BJ (cell line): ENCODE measurements at regions not wholly inside any gene's neighbourhood (a gene's known extent, or its start where the extent isn't known, plus 50 kb on each side); places are given as distances from the start of the nearest gene placed in this dataset.

Source experiments
- CTCF ChIA-PET: fragments of 350-600 bp; formaldehyde crosslinking; extraction: SDS; loops from one replicate; lab custom pipeline; 2021; ENCODE audit warnings: antibody characterized with exemption, inconsistent platforms; lab: Yijun Ruan, JAX
- POLR2A ChIA-PET: fragments of 300-600 bp; sonication (Branson Sonifier 250); formaldehyde crosslinking; extraction: SDS; loops from one replicate; lab custom pipeline; 2021; ENCODE audit warnings: antibody characterized with exemption; lab: Charles Lee
- DNase-seq: peaks from one replicate; pipeline ENCODE4 v3.0.0-alpha.2; 2011; ENCODE audit warnings: low read depth
- H3K27me3 ChIP-seq: 2 replicates; pipeline ENCODE4 v1.6.0; 2011; ENCODE audit warnings: low read length; ENCODE audit not compliant: control insufficient read depth, insufficient read depth
- H3K36me3 ChIP-seq: 2 replicates; pipeline ENCODE4 v1.5.1; 2011; ENCODE audit warnings: low read length; ENCODE audit not compliant: control insufficient read depth, insufficient read depth
- H3K4me3 ChIP-seq: 2 replicates; pipeline ENCODE4 v1.5.1; 2011; ENCODE audit warnings: low read depth, mild to moderate bottlenecking, control low read depth, low read length
- TF ChIP-seq, protein P1 (sequence below): IDR thresholded peaks from 2 replicates; pipeline ENCODE4 v1.5.1; 2011; ENCODE audit warnings: low read depth, mild to moderate bottlenecking, control low read depth, inconsistent platforms, low read length, moderate library complexity; ENCODE audit not compliant: insufficient read depth

DNA sequence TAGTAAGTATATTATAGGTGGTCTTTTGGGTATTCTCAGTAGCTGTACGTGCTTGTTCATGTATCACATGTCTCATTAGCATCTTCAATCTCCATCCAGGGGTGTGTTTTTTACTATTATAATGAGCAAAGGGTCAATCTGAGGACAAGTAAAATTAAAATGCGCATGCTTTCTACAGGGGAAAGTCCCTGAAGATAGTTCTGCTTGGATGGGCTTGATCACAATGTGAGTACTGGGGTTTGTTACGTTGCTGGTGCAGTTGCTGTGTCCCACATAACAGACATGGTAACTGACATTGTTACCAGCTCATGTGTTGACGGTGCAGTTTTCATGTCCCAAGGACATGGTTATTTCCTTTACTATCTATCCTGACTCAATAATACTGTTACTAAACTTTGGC, 65.9 kb downstream of the UCHL1 start:
- TF ChIP-seq, protein P1, sequence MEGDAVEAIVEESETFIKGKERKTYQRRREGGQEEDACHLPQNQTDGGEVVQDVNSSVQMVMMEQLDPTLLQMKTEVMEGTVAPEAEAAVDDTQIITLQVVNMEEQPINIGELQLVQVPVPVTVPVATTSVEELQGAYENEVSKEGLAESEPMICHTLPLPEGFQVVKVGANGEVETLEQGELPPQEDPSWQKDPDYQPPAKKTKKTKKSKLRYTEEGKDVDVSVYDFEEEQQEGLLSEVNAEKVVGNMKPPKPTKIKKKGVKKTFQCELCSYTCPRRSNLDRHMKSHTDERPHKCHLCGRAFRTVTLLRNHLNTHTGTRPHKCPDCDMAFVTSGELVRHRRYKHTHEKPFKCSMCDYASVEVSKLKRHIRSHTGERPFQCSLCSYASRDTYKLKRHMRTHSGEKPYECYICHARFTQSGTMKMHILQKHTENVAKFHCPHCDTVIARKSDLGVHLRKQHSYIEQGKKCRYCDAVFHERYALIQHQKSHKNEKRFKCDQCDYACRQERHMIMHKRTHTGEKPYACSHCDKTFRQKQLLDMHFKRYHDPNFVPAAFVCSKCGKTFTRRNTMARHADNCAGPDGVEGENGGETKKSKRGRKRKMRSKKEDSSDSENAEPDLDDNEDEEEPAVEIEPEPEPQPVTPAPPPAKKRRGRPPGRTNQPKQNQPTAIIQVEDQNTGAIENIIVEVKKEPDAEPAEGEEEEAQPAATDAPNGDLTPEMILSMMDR, result no peak
- Histone ChIP-seq H3K36me3 (no peaks in the 10 kb centered on the region), H3K27me3 (no peaks in the 10 kb centered on the region), H3K4me3 (no peak overlapping the region)
- ChIA-PET CTCF (no interaction called here), POLR2A (interaction anchor here (0.6 kb wide), 1 partner anchor 30 kb away, joined by 17 read pairs; no protein-coding TSS in a partner anchor)
- no peak for DNase-seq

DNA sequence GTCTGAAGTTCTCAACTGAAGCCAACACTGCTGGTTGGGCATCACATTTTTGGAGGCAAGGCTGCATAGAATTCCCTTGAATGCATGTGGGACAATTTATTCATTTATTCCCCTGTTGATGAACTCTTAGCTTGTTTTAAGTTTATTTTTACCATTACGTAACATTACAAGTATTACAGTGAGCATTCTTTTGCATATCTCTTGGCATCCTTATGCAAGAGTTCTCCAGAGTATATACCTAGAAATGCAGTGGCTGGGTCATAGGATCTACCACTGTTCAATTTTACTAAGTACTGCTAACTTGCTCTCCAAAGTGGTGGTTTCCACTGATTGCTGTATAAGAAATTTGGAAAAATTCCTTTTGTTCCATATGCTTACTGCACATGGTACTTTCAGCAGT, 66.5 kb downstream of the UCHL1 start:
- Histone ChIP-seq H3K4me3 (no peak overlapping the region), H3K36me3 (no peaks in the 10 kb centered on the region), H3K27me3 (no peaks in the 10 kb centered on the region)
- TF ChIP-seq, protein P1, result no peak
- ChIA-PET POLR2A (interaction anchor here (0.6 kb wide), 1 partner anchor 31 kb away, joined by 17 read pairs; no protein-coding TSS in a partner anchor), CTCF (no interaction called here)
- no peak for DNase-seq

DNA sequence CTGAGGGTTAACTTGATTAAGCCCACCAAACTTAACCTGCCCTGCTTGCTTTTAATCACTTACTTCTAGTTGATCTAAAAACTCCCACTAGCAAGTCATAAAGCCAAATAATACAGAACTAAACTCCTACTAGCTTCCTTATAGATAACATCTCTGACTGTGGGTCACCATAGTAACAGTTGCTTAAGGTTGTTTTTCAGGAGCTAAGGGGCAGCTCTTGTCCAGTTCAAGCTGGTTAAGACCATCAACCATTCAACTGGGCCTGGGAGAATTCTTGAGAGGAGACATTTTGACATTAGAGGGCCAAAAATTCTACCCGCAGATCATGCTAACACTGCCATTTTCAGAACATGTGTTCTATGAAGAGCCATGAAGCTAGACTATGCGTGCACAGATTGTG, 67.0 kb downstream of the UCHL1 start:
- TF ChIP-seq, protein P1, result no peak

DNA sequence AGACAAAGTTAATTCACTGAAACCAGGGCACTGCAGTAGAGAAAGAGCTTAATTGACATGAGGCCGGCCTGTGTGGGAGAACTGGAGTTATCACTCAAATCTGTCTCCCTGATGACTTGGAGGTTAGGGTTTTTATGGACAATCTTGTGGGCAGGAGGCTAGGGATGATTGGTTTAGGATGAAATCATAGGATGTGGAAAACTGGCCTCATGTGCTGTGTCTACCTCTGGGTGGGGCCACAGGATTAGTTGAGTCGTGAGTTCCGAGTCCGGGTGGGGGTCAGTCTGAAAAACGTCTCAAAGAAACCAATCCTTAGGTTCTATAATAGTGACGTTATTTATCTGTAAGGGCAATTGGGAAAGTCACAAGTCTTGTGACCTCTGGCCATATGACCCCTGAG, 68.1 kb downstream of the UCHL1 start:
- ChIA-PET CTCF (interaction anchor here (1.1 kb wide), 1 partner anchor 15 kb away, joined by 4 read pairs; no protein-coding TSS in a partner anchor), POLR2A (no interaction called here)
- DNase-seq, result no peak

More for the DNA sequence above, 67.0 kb downstream of the UCHL1 start:
- ChIA-PET CTCF (no interaction called here), POLR2A (no interaction called here)
- no peaks in the 10 kb centered on the region for H3K27me3 ChIP-seq
- H3K4me3 ChIP-seq, result no peak overlapping the region
- DNase-seq, result no peak
- H3K36me3 ChIP-seq, result no peaks in the 10 kb centered on the region

DNA sequence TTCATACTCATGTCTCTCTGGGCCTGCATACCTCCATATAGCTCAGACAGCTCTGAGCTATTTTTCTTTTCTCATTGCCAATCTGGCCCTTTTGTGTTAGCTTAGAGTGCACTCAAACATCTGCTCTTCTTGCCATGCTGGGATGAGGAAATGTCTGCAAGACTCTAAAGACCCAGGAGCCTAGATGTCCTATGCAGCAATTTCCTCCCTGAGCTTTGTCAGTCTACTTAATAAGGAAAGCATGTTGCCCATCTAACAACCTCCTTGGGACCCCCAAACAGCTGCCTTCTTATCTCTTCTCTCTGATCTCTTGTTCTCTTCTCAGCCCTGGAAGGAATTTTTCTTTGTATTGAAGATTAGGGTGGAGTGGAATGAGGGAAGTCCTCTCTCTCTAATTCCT, 69.2 kb downstream of the UCHL1 start:
- ChIA-PET POLR2A (no interaction called here), CTCF (interaction anchor here (1.1 kb wide), 1 partner anchor 14 kb away, joined by 4 read pairs; no protein-coding TSS in a partner anchor)
- TF ChIP-seq, protein P1, result no peak
- Histone ChIP-seq H3K36me3 (no peaks in the 10 kb centered on the region), H3K4me3 (no peak overlapping the region), H3K27me3 (no peaks in the 10 kb centered on the region)
- DNase-seq, result no peak

More for the DNA sequence above, 68.1 kb downstream of the UCHL1 start:
- TF ChIP-seq, protein P1, result no peak
- Histone ChIP-seq H3K36me3 (no peaks in the 10 kb centered on the region), H3K4me3 (no peak overlapping the region), H3K27me3 (no peaks in the 10 kb centered on the region)
